ENCODE measurements at regions not wholly inside any gene's neighbourhood (a gene's known extent, or its start where the extent isn't known, plus 50 kb on each side); places are given as distances from the start of the nearest gene placed in this dataset.

DNA sequence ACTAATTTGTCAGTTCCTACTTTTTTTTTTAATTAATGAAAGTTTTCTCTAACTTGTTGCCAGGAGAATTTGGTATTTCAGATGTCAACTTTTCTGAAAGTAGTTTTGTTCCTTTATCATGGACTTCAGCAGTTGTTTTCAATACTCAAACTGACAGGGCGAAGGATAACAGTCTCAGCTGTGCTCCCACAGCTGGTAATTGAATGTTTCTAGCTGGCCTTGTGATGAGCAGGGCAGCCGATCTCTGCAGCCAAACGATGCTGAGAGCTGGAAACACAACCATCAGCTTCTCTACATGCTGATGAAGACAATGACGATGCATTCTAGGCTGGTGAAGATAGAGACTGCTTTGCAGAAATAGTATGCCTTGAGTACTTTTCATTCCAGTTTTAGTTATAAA, 130.0 kb upstream of the MAP9 start:
- DNase-seq (ENCODE audit: low read depth): no peak
- H3K4me3 ChIP-seq (ENCODE audit: low read depth, low read length): no peak overlapping the region
- TF ChIP-seq, protein P1, sequence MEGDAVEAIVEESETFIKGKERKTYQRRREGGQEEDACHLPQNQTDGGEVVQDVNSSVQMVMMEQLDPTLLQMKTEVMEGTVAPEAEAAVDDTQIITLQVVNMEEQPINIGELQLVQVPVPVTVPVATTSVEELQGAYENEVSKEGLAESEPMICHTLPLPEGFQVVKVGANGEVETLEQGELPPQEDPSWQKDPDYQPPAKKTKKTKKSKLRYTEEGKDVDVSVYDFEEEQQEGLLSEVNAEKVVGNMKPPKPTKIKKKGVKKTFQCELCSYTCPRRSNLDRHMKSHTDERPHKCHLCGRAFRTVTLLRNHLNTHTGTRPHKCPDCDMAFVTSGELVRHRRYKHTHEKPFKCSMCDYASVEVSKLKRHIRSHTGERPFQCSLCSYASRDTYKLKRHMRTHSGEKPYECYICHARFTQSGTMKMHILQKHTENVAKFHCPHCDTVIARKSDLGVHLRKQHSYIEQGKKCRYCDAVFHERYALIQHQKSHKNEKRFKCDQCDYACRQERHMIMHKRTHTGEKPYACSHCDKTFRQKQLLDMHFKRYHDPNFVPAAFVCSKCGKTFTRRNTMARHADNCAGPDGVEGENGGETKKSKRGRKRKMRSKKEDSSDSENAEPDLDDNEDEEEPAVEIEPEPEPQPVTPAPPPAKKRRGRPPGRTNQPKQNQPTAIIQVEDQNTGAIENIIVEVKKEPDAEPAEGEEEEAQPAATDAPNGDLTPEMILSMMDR (IDR thresholded peaks at IDR 0.05; ENCODE audit: low read depth, low read length, missing control alignments): no peak
- in situ Hi-C loops (cut with HindIII; ENCODE audit: low sequenced_read_pairs): no loop called here

DNA sequence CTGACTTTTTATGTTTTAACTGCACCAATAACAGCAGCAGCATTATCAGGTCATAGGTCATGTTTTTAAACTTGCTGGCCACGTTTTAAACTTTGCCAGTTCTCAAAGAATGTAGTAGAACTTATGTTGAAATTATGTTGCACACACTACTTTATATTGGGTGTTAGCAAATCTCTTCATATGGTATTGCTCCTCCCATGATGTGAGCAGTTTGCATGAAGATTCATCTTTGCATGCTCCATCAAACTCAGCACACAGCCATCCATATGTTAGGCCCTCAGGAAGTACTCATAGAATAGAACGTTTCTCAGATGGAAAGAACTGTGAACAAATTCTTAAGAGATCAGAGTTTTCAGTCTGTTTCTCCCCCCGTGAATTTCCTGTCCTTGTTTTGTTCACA, 128.6 kb upstream of the MAP9 start:
- in situ Hi-C loops (cut with HindIII; ENCODE audit: low sequenced_read_pairs): no loop called here
- TF ChIP-seq, protein P1 (IDR thresholded peaks at IDR 0.05; ENCODE audit: low read depth, low read length, missing control alignments): no peak
- DNase-seq (ENCODE audit: low read depth): no peak
- no peak overlapping the region for H3K4me3 ChIP-seq (ENCODE audit: low read depth, low read length)

DNA sequence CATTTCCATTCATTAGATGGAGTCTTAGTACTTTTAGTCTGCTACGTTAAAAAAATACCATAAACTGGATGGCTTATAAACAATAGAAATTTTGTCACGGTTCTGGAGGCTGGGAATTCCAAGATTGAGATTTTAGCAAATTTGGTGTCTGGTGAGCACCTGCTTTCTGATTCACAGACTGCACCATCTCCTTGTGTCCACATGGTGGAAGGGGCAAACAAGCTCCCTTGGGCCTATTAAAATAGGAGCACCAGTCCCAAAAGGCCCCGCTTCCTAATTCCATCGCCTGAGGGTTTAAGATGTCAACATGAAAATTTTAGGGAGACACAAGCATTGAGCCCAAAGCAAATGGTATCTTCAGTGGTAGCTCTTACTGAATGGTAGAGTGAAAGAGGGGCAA, 120.5 kb upstream of the MAP9 start:
- H3K4me3 ChIP-seq (ENCODE audit: low read depth, low read length): no peak overlapping the region
- TF ChIP-seq, protein P1 (IDR thresholded peaks at IDR 0.05; ENCODE audit: low read depth, low read length, missing control alignments): no peak
- no peak for DNase-seq (ENCODE audit: low read depth)
- in situ Hi-C loops (cut with HindIII; ENCODE audit: low sequenced_read_pairs): no loop called here

DNA sequence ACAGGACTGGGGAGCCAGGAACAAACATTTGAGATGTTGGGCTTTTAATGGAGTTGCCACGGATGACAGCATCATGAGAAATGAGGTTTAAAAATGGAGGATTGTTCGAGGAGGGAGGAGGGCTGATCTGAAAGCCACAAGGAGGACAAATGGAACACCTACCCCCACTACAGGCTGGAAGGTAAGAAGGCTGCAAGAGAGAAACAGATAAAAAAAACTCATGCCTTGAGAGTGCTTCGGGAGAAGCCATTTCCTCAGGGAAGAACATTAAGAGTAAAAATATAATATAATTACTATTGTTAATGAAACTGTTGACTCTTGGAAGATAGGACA, 119.5 kb upstream of the MAP9 start:
- TF ChIP-seq, protein P1 (IDR thresholded peaks at IDR 0.05; ENCODE audit: low read depth, low read length, missing control alignments): no peak
- DNase-seq (ENCODE audit: low read depth): no peak
- in situ Hi-C loops (cut with HindIII; ENCODE audit: low sequenced_read_pairs): no loop called here
- no peak overlapping the region for H3K4me3 ChIP-seq (ENCODE audit: low read depth, low read length)

DNA sequence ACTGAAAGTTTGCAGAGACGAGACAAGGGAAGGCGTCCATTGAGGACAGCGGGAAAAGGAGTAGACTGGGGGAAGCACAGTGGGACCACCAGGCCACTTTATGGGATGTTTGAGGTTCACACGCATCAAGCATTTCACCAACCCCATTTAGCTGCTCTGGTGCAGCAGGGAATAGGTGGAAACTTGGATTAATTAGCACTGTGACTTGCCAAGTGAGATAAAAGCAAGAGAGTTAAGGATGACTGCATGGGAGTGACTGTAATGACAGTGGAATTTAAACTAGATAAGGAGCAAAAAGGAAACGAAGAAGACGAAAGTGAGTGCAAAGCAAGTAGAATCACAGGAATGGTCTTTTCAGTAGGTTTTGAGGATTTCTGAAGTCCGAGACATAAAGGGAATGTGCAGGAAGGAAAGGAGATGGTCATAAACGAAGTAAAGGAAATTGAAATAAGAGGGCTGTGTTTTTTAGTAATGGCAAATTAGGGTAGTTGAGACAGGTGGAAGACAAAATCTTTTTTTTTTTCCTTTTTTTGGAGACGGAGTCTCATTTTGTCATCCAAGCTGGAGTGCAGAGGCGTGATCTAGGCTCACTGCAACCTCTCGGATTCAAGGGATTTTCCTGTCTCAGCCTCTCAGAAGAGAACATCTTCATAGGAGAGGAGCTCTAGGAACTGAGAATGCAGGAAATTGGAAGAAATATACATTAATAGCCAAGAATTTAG, 119.0 kb upstream of the MAP9 start:
- DNase-seq (ENCODE audit: low read depth): no peak
- TF ChIP-seq, protein P1 (IDR thresholded peaks at IDR 0.05; ENCODE audit: low read depth, low read length, missing control alignments): no peak
- no peak overlapping the region for H3K4me3 ChIP-seq (ENCODE audit: low read depth, low read length)
- in situ Hi-C loops (cut with HindIII; ENCODE audit: low sequenced_read_pairs): no loop called here

DNA sequence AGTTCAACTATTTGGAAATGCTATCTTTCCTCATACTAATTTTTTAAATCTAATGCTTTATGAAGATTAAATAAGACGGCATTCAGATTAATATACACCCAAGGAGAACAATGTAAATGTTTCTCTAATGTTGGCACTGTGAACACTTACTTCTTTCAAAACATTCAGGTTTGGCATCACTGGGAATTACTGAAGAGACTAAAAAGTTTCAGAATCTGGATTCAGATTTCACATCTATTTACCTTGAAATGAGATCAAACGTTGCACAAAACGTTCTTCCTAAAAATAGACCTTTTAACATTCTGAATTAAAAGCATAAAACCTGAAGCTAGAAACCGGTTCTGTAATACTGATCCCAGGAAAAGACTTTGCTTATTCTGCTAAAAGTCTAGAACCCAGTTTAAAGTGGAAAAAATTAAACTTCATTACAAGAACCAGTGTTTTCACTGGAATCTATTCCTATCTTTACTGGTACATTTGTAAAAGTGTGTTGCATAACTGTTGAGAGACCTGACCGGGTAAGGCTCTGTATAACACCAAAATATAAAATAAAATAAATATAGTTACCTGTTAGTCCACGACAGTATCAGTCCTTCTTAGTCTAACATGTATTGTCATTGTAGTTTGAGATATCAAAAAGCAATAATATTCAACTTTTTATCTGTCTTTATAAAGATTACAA, 117.4 kb upstream of the MAP9 start:
- in situ Hi-C loops (cut with HindIII; ENCODE audit: low sequenced_read_pairs): no loop called here

More for the DNA sequence above, 117.4 kb upstream of the MAP9 start:
- DNase-seq (ENCODE audit: low read depth): no peak
- no peak overlapping the region for H3K4me3 ChIP-seq (ENCODE audit: low read depth, low read length)
- TF ChIP-seq, protein P1 (IDR thresholded peaks at IDR 0.05; ENCODE audit: low read depth, low read length, missing control alignments): no peak
